Bronchial epithelial cell (primary cell): ENCODE measurements at regions not wholly inside any gene's neighbourhood (a gene's known extent, or its start where the extent isn't known, plus 50 kb on each side); places are given as distances from the start of the nearest gene placed in this dataset.

ENCODE experiments used
- DNase-seq: peaks from one replicate; pipeline ENCODE4 v3.0.0-alpha.2; 2010; ENCODE audit warnings: low read depth
- FAIRE-seq: peaks from 2 replicates; lab custom pipeline; 2011; peaks lifted over from hg19 to GRCh38; lab: Jason Lieb, UNC
- H3K27me3 ChIP-seq: 2 replicates; pipeline ENCODE4 v1.5.1; 2011; ENCODE audit warnings: low read length; ENCODE audit not compliant: control insufficient read depth, insufficient read depth
- H3K36me3 ChIP-seq: 2 replicates; pipeline ENCODE4 v1.5.1; 2011; ENCODE audit warnings: low read length; ENCODE audit not compliant: control insufficient read depth, insufficient read depth
- H3K4me3 ChIP-seq: 2 replicates; pipeline ENCODE4 v1.5.1; 2011; ENCODE audit warnings: mild to moderate bottlenecking, low read depth, low read length, control low read depth
- TF ChIP-seq, protein P1 (sequence below): IDR thresholded peaks from 2 replicates; pipeline ENCODE4 v1.5.1; 2011; ENCODE audit warnings: mild to moderate bottlenecking, moderate library complexity, low read length, control low read depth, inconsistent platforms; ENCODE audit not compliant: insufficient read depth, severe bottlenecking

DNA sequence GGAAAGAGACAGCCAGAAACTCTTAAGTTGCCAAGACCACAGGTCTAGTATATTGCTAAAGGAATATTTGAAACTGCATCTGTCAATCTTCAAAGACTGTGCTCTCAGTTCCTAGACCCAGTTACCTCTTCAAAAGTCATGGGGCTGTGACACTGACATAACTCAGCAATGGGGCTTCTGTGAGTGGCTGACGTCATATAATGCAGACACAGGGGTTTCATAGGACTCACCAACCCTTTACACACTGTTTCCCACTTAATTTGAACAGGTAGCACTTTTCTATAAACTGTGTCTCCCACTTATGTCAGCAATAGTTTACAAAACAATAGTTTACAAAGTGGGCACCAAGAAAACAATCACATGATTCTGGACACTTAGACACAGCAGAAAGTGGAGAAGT lies 158.4 kb downstream of the GALC start:
- TF ChIP-seq, protein P1, sequence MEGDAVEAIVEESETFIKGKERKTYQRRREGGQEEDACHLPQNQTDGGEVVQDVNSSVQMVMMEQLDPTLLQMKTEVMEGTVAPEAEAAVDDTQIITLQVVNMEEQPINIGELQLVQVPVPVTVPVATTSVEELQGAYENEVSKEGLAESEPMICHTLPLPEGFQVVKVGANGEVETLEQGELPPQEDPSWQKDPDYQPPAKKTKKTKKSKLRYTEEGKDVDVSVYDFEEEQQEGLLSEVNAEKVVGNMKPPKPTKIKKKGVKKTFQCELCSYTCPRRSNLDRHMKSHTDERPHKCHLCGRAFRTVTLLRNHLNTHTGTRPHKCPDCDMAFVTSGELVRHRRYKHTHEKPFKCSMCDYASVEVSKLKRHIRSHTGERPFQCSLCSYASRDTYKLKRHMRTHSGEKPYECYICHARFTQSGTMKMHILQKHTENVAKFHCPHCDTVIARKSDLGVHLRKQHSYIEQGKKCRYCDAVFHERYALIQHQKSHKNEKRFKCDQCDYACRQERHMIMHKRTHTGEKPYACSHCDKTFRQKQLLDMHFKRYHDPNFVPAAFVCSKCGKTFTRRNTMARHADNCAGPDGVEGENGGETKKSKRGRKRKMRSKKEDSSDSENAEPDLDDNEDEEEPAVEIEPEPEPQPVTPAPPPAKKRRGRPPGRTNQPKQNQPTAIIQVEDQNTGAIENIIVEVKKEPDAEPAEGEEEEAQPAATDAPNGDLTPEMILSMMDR = no peak
- H3K27me3 ChIP-seq = no peaks in the 10 kb centered on the region
- no peak for FAIRE-seq
- DNase-seq = no peak
- H3K36me3 ChIP-seq = no peaks in the 10 kb centered on the region
- no peak overlapping the region for H3K4me3 ChIP-seq

DNA sequence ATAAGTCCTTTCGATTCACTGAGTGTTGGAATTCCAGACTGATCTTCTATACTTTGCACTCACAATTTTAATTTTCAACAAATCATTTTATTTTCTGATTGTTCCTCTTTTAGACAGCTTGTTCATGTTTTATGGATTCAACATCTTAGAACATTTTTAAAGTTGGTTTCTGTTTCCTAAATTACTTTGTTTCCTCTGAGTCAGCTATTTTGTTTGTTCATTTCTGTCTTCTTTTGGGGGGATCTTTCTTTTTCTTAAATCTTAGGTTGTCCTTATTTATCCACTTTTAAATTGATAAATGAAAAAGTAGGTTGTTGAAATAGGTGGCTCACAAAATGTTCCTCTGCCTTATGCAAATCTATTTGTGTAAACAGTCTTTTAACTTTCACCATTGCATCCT lies 160.0 kb downstream of the GALC start:
- H3K4me3 ChIP-seq = no peak overlapping the region
- FAIRE-seq (no peak), DNase-seq (no peak)
- no peaks in the 10 kb centered on the region for H3K36me3 ChIP-seq
- TF ChIP-seq, protein P1 = no peak
- no peaks in the 10 kb centered on the region for H3K27me3 ChIP-seq

DNA sequence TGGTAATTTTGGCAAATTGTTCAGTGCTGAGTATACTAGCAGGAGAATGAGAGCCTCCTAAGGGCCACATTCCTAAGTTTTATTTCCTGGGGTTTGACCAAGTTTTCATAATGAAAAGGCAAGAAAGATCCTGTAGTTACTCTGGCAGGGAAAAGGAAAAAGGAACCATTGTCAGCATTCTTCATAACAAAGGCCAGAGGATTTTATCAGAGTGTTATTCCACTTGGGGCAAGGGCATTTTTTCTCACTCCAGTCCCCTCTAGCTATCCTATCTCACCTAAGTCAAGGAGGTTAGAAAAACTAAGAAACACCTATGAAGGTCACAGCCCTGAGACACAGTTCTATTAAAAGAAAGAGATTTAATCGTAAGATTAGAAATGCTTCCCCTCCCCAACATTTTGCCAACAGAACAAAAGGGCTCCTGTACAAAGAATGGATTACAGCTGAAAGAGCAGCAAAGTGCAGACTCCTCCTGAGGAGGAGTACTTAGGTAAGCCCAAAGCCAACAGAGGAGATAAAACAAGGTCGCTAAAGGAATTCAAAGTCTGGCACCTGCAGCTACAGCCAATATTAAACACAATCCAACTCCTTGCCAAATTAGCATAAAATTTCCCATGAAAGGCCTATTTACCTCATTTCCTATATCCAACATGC lies 162.4 kb downstream of the GALC start:
- Histone ChIP-seq H3K4me3 (no peak overlapping the region), H3K27me3 (no peaks in the 10 kb centered on the region), H3K36me3 (no peaks in the 10 kb centered on the region)
- no peak for DNase-seq
- TF ChIP-seq, protein P1 = no peak
- FAIRE-seq = no peak

DNA sequence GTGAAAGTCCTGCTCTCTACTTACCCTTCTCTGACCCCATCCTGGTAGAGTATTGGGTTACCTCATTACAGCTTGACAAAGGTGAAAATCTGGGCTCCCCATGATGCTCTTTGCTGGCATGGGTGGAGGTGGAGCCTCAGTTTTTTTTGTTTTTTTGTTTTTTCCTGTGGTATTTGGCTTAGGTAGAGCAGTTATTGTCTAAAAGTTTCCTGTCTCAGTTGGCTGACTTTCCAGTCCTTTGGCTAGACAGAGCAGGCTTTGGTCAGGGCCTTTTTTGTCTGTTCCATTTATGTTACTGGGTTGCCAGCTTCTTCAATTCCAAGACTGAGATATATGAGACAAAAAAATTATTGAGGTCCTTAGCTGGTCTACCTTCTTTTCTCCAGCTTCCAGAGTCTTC lies 163.4 kb downstream of the GALC start:
- H3K4me3 ChIP-seq = no peak overlapping the region
- DNase-seq = no peak
- no peaks in the 10 kb centered on the region for H3K27me3 ChIP-seq
- TF ChIP-seq, protein P1 = no peak
- FAIRE-seq = no peak
- no peaks in the 10 kb centered on the region for H3K36me3 ChIP-seq

DNA sequence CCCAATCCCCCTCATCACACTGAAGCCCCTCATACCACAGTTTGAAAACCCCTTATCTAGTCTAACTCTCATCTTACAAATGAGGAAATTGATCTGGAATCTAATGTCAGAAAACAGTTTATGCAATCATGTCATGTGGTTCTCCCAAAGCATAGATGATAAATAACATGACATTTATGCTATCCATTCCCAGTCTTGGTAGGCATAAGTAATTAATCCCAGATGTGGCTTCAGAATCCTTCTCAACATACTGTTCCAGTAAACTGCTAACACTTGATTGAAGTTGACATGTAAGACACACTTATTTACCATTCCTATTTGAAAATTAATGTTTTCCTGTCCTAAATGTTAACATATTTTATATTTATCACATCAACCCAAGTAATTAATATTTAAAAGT lies 168.7 kb downstream of the GALC start:
- H3K4me3 ChIP-seq = no peak overlapping the region
- no peaks in the 10 kb centered on the region for H3K27me3 ChIP-seq
- FAIRE-seq (no peak), DNase-seq (no peak)
- no peaks in the 10 kb centered on the region for H3K36me3 ChIP-seq
- TF ChIP-seq, protein P1 = no peak

DNA sequence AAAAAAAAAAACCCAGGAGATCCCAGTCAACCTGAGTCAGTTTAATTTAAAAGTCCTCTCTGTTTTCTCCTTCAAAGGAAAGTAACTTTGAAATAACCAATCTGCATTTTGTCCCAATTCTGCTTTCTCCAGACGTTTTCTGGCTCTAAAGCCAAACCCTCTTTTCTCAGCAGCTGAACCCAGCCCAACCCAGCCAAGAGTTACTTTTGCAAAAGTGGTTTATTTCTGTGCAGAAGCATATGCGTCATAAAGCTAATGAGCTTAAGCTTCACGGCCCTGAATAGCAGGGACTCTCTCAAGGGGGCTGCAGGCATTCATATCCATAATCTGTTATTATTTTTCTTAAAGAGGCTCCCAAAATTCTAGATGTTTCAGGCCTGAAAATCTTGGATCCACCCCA lies 176.6 kb downstream of the GALC start:
- DNase-seq (no peak), FAIRE-seq (no peak)
- no peaks in the 10 kb centered on the region for H3K36me3 ChIP-seq
- H3K4me3 ChIP-seq = no peak overlapping the region
- TF ChIP-seq, protein P1 = no peak
- H3K27me3 ChIP-seq = no peaks in the 10 kb centered on the region
